Stimulated activated CD8-positive, alpha-beta memory T cell treated with anti-CD3 and anti-CD28 coated beads, Interleukin-4, amount 100 ng/mL, for 4 hours (primary cell): ENCODE measurements at regions not wholly inside any gene's neighbourhood (a gene's known extent, or its start where the extent isn't known, plus 50 kb on each side); places are given as distances from the start of the nearest gene placed in this dataset.
"Not testable (repeated sequence)": the region's sequence is repeated elsewhere in the genome, so short reads cannot be mapped to it uniquely, and the experiment has no call there.

Source experiments
- DNase-seq, 2 donors: peaks; one replicate each; pipeline ENCODE4 v3.0.0-alpha.2; 2020; ENCODE audit warnings: low read depth in 2 of 2, low spot score in 1 of 2

- DNase-seq, result not testable (repeated sequence)
Observed at GRCh38 chr9:85792057-85792456, 50.3 kb upstream of the AGTPBP1 start.

- DNase-seq, result not testable (repeated sequence)
Observed at GRCh38 chr9:85802978-85803695, 61.4 kb upstream of the AGTPBP1 start.

- not testable (repeated sequence) for DNase-seq
Observed at GRCh38 chr9:85804847-85805133, 63.0 kb upstream of the AGTPBP1 start.

GRCh38 chr9:85805134-85806005, 63.6 kb upstream of the AGTPBP1 start:
- peak; percentile 22 to 48 for DNase-seq

- not testable (repeated sequence) for DNase-seq
Observed at GRCh38 chr9:85808329-85808728, 66.6 kb upstream of the AGTPBP1 start.

GRCh38 chr9:85813388-85813787, 71.6 kb upstream of the AGTPBP1 start:
- DNase-seq, result not testable (repeated sequence)

GRCh38 chr9:85814800-85815199, 73.0 kb upstream of the AGTPBP1 start:
- DNase-seq, result not testable (repeated sequence)

GRCh38 chr9:85818971-85819370, 77.2 kb upstream of the AGTPBP1 start:
- not testable (repeated sequence) for DNase-seq

- not testable (repeated sequence) for DNase-seq
Observed at GRCh38 chr9:85820598-85820997, 78.8 kb upstream of the AGTPBP1 start.

- DNase-seq, result not testable (repeated sequence)
Observed at GRCh38 chr9:85824949-85825348, 83.2 kb upstream of the AGTPBP1 start.

GRCh38 chr9:85834591-85834990, 92.8 kb upstream of the AGTPBP1 start:
- DNase-seq, result not testable (repeated sequence)

GRCh38 chr9:85843949-85844348, 97.0 kb upstream of the NAA35 start:
- DNase-seq, result not testable (repeated sequence)

- DNase-seq, result not testable (repeated sequence)
Observed at GRCh38 chr9:85847782-85848181, 93.2 kb upstream of the NAA35 start.

- DNase-seq, result no peak
Observed at GRCh38 chr9:85858056-85858750, 82.7 kb upstream of the NAA35 start.

GRCh38 chr9:85859765-85860164, 81.2 kb upstream of the NAA35 start:
- no peak for DNase-seq

- DNase-seq, result not testable (repeated sequence)
Observed at GRCh38 chr9:85861882-85862281, 79.1 kb upstream of the NAA35 start.

GRCh38 chr9:85863875-85864274, 77.1 kb upstream of the NAA35 start:
- DNase-seq, result no peak

- no peak for DNase-seq
Observed at GRCh38 chr9:85871008-85871407, 69.9 kb upstream of the NAA35 start.

- not testable (repeated sequence) for DNase-seq
Observed at GRCh38 chr9:85871683-85872082, 69.3 kb upstream of the NAA35 start.

- DNase-seq, result no peak
Observed at GRCh38 chr9:85872463-85872862, 68.5 kb upstream of the NAA35 start.

GRCh38 chr9:85876628-85877027, 64.3 kb upstream of the NAA35 start:
- DNase-seq, result no peak
